ENCODE measurements at regions not wholly inside any gene's neighbourhood (a gene's known extent, or its start where the extent isn't known, plus 50 kb on each side); places are given as distances from the start of the nearest gene placed in this dataset.

DNA sequence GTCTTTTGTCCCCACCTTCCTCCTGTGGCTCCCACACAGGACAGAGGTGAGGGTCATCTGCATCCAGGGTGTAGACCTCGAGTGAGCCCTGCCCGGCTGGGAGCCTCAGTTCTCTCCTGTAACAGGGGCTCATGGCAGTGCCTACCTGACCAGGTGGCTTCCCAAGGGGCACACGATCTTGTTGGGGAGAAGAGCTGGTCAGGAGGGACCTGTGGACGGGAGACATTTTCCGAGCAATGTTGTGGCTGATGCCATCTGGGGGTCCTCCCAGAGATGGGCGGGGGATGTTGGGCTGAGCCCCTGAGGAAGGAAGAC lies 51.9 kb downstream of the CEBPB start:
- no peak for DNase-seq

DNA sequence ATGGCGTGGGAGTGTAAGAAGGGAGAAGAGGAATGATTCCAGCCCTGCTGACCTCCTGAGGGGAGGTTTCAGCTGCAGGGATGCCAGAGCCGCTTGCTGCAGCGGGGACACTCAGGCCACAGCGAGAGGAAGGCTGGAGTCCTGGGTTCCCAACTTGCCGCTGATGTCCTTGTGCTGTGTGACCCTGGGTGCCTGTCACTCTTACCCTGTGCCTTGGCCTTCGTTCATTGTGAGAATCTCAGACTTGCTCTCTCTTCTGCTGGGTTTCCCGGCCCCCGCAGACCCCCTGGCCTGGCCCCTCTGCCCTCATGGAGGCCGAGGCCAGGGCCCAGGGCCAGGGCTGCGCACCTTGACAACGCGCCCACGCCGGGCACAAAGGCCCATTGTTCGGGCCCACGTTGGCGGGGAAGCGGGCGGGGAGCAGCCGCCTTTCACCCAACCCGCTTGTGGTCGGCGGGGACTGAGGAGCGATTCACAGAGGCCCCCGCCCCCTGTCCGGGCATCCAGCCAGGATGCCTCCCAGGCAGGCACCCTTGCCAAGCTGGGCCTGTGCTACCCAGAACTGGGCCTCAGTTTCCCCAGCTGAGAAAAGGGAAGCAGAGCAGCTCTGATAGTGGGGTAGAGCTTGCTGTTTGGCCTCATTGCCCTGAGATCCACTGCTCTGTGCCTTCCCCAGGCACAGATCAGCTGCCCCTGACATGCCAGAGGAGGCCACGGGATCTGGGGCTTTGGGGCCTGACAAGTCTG lies 52.4 kb downstream of the CEBPB start:
- DNase-seq: no peak

DNA sequence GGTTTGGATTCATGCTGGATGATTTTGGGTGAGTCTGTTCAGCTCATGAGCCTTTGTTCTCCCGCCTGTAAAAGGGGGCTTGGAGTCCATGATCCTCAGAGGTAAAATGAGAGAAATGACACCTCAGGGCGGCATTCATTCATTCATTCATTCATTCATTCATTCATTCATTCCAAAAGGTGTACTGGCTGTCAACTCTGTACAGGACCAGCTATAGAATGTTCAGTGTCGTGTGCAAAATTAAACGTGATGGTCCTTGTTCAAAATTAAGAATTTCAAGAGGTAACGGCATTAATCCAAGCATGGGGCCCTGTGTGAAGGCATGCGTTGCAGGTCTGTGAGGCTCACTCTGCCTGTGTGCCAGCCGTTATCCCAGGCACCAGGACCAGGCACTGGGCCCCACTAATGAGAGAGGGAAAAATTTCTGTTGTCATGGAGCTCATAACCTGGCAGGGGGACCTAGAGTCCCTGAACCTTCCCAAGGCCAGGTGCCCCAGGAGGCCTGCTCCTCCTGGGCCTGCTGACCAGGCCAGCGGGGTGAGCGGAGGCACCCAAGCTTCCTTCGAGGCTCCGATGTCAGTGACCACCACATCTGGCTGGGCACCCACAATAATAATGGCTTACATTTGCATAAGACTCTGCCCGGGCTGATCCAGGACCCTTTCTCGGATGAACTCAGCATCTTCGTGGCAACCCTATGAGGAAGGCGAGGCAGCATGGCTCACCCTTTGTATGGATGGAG lies 53.2 kb downstream of the CEBPB start:
- no peak for DNase-seq

DNA sequence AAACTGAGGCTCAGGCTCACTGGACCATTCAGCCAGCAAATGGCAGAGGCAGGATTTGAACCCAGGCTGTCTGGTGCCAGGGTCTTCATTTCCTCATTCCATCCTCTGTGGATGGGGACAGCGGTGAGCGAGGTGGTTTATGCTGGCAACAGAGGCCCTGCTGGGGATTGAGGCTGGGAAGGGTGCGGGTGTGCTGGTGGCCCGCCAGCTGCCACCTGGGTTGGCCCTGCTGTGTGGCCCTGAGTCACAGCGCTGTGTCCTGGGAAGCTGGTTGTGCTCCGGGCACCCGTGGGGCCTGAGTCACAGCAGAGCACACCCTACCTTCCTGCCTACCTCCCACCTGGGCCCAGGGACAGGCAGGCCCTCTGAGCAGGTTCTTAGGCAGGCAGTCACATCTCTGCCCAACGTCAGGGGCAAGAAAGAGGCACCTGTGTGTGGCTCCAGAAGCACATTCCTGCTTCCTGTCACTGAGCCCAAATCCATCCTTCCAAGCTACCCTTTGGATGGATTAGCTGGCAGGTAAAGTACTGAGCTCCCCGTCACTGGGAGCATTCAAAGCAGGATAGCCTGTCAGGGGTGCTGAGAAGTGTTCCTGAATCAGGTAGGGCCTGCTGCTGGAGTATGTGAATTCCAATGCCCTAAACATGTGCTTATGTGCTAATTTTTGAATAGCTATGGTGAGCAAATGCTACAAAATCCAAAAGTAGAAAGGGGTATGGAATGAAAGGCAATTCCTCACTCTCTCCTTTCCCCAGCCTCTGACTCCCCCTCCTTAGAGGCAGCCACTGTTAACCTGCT lies 53.9 kb downstream of the CEBPB start:
- no peak for DNase-seq

DNA sequence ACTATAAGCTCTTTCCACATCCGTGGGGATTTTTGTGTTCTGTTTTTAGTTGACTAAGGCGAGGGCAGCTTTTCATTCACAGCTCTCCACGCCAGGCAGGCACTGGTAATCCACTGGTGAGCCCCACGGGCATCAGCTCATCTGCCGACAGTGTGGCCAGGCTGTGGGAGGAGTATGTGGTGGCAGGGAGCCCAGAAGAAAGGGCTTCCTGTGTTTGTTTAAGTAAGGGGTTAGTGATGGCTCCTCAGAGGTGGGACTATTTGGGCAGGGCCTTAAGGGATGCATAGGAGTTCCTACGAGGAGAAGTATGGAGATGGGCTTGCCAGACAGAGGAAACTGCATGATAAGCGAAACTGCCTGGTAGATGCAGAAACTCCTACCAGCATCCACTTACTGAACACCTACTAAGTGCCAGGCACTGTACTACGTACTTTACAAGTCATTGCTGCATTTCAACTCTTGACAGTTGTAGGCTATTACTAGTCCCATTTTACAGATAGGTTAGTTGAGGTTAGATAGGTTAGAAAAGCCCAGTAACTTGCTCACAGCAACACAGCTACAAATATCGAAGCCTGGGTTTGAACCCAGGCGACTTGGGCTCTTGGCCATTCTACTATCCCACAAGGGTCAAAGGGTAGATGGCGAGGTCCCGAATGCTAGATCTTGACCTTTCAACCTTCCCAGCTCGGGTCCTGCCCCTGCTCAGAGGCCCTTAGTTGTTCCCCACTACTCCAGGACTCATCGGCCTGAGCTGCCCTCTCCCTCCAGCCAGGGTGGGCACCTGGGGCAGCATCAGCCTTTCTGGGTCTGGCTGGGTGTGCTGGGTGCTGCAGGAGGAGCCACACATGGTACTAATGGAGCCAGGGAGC lies 55.1 kb downstream of the CEBPB start:
- no peak for DNase-seq

DNA sequence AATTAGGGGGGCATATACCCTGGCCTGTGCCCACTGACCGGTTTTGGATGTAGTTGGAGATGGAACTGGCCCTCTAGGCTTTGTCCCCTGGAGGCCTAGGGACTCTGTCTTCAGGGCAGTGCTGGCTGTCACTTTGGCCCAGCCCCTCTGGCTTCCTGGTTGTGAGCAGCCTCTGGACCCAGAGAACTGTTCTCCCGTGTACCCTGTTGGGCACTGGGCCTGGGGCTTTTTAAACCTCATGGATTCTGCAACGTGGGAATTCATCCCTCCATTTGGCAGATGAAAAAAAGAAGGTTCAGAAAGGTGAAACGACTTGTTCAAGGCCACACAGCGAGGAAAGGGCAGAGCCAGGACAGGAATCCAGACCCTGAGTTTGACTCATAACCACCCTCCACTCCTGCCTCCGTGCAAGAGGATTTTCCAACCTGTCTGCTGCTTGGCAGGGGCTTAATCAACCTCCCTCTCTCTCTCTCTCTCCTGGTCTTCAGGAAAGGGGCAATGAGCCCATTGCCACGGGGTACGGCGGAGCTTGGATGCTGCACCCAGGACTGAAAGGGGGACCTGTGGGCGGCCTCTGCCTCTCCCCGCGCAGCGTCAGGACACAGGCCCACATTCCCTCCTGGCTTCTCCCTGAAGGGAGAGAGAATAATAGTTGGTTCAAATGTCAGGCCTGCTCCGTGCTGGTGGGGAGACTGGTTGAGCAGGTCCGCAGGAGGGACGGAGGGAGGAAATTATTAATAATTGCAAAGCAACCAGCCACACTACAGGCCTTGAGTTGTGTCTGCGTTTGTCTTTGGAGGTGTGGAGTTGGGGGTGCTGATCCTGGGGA lies 56.0 kb downstream of the CEBPB start:
- no peak for DNase-seq

DNA sequence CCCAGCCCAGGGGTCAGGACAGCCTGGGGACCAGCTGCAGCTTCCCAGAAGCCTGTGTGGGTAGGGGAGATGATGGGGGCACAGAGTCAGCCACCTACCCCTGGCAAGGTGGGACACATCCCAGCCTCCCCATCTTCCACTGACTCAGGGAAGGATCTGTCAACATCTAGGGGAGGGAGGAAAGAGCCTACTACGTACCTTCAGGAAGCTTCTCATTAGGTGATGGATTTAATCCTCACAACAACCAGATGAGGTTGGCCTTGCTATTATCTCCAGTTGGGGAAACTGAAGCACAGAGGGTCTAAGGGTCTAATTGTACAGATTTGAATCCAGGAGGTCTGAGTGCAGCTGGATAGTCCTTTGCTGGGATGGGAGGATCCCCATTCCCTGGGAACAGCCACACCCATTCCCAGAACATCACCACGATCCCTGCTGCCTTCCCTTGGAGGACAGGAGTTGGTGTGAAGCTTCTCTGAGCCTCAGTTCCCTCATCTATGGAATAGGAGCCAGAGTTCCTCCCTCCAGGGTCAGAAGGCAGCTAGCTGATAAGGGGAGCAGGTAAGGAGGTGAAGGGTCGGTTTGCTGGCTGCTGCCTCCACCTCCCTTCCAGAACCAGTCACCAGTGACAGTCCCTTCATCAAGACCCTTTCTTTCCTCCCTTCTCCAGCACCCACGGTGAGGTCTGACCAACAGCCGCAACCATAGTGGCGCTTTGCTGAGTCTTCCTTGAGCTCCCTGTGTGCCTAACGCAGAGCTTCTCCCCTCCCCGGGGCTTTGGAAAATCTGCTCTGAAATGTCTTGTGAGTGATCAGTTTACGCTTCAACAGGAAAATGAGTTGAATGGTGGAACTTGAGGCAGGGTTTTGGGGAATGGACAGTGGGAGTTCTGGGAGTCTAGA lies 56.8 kb downstream of the CEBPB start:
- no peak for DNase-seq

DNA sequence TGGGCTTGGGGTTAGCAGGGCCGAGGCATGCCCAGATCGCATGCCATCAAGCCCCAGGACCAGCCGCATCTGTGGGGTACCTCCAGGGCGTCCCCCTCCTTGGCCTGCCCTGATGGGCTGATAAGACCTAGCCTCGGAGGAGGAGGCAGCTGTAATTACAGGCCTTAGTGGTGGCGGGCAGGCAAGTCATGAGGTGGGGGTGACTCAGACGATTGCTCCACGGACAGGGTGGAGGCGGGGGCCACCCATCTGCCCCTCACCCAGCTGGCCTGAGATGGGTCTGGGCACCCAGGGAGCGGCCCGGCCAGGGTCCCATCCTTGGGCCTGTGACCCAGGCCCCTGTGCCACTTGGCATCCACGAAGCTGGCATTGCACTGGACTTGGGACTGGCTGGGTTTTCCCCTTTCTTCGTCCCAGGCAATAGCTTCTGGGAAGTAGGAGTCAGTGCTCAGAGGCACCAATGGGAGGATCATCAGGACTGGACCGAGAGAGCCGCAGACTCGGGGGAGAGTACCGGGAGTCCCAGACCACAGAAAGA lies 57.5 kb downstream of the CEBPB start:
- no peak for DNase-seq

DNA sequence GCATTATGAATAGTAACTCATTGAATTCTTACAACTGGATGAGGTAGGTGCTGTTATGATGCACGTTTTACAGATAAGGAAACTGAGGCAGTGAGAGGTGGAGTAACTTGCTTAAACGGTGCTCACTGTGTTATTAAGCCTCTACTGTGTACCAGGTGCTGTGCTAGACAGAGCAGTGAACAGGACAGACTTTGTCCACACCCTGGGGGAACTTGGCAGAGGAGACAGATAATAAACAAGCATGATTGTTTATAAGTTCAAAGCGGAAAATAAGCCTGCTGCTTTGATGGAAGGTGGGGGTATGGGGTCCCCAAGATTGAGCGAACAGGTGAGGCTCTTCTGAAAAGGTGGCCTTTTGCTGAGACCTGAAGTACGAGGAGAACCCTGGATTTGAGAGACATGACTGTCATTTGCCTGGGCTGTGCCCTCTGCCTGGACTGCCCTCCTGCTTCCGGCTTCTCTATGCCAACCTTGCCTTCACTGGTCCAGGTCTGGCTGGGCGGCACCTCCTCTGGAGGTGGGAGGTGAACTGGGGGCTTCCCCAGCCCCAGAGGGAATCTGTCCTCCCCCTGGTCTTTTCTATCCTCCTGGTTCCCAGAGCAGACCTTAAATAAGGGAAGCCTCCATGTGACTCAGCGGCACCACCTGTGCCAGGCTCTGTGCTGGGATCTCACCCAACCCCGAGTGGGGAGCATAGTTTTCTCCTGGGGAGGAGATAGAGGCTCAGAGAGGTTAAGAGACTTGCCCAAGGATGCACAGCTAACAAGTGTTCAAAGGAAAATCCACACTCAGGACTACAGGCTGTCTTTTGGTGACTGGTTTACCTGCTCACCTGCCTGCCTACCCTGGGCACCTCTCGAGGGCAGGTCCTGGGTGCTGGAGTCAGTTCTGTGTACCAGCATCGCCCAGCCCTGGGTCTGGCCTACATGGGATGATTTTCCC lies 59.1 kb downstream of the CEBPB start:
- DNase-seq: no peak

DNA sequence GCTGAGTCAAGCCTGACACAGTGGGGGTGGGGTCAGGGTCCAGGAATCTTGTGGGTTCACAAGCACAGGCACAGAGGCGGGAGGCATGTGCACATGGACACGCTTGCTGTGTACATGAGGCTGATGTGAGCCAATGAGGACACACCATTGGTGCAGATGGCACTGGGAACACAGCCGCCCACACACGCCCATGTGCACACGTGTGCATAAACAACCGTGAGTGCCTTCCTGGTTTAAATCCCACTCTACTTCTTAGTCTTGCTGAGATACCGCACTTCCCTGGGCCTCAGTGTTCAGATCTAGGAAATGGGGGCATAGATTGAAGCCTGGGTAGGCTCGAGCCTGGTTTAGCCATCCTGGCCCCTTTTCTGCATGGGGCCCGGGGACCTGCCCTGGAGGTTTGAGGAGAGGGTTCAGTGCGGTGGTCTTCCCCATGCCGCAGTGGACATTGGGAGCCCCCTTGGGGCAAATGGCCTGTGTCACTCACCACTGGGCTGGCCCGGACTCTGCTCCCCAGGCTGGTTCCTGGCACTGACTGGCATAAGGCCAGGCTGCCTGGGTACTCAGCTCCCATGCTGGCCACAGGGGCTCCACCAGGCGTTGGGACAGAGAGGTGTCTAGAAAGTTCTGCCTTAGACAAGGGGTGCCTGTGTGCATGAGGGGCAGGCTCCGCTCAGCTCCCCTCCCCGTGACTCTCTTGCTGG lies 60.2 kb downstream of the CEBPB start:
- DNase-seq: no peak

DNA sequence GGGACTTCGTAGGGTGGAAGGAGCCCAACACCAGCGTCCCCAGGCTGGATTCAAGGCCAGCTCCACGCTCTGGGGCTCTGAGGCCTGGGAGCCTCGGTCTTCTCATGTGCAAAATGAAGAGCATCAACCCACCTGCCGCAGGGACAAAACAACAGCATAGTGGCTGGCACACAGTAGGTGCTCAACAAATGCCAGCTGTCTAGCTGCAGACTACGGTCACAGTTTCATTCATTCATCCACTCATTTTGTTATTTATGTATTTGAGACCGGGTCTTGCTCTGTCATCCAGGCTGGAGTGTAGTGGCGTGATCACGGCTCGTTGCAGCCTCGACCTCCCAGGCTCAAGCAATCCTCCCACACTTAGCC lies 60.7 kb downstream of the CEBPB start:
- no peak for DNase-seq

DNA sequence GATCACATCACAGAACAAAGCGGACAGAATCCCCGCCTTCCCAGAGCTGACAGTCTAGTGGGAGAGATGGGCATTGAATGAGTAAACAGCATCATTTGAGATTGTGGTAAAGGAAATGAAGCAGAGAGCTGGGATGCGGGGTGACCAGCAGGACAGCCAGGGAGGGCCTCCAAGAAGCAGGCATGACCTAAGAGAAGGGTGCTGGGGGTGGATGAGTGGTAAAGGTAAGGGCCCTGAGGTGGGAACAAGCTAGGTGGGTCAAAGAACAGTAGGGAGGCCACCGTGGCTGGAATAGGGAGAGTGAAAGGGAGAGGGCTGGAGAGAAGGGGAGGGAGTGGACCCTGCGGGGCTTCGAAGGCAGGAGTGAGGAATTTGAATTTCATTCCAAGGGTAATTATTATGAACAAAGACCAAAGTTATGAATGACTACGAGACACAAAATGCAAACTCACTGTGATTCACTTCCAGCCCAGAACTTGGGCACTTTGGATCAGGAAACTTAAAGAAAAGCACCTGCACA lies 61.4 kb downstream of the CEBPB start:
- no peak for DNase-seq

DNA sequence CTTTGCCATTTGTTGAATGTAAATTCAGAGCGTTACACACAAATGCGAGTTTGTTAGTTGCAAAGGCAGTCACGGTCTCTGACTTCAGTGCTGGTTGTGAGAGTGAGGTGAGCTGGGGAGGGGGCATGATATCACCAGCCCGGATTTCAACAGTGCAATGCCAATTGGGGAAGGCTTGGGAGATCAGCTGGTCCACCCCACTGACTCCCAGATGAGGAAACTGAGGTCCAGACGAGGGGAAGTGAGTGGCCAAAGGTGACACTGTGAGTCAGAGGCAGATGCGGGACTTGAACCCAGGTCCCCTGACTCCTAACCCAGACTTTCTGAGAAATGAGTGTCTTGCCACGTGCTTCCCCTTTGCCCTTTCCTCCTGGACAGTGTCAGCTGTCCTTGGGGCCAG lies 62.1 kb downstream of the CEBPB start:
- no peak for DNase-seq

DNA sequence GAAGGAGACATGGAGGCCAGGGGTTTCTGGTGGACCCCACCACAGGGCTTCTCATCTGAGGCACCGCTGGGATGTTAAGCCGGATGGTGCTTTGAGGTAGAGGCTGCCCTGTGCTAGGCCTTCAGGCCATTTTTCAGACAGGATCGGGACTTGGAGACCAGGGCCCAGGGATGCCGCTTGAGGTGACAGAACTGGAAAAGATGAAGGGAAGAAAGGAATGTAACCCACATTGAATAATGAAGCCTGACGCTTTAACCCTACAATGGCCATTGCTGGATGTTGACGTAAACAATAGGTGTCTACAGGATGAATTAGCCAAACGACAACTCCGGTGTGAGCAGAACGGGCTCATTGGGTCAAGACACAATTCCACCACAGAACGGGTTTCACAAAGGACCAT lies 62.5 kb downstream of the CEBPB start:
- no peak for DNase-seq

DNA sequence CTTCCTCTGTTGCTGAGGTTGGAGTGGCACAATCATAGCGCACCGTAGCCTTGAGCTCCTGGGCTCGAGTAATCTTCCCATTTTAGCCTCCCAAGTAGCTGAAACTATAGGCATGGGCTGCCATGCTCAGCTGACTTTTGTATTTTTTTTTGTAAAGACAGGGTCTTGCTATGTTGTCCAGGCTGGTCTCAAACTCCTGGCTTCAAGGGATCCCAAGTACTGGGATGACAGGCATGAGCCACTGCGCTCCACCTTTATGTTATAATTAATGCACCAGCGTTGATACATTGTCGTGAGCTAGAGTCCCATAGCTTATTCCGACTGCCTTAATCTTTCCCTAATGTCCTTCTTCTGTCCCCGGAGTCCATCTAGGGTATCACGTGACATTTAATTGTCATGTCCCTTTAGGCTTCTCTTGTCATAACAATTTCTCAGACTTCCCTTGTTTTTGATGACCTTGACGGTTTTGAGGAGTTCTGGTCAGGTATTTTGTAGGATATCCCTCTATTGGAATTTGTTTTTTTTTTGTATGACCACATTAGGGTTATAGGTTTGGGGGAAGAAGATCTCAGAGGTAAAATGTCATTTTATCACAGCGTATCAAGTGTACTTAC lies 63.9 kb downstream of the CEBPB start:
- no peak for DNase-seq

DNA sequence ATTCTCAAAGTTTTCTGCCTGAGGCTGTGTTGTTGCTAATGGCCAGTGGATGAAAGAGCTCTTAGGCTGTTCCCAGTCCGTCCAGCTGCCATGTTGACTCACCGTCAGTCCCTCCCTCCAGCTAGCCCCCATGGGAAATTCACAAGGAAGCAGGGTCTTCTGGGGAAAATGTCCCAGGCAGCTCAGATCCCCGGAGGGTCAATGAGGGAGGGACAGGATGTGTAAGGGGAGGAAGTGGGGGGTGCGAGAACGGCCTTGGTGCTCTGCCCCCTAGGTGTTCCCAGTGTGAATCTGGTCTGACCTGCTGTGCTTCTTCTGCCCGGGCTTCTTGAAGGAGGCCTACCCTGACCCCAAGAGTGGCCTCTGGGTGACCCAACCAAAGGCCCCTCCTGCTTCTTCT lies 65.9 kb downstream of the CEBPB start:
- no peak for DNase-seq

DNA sequence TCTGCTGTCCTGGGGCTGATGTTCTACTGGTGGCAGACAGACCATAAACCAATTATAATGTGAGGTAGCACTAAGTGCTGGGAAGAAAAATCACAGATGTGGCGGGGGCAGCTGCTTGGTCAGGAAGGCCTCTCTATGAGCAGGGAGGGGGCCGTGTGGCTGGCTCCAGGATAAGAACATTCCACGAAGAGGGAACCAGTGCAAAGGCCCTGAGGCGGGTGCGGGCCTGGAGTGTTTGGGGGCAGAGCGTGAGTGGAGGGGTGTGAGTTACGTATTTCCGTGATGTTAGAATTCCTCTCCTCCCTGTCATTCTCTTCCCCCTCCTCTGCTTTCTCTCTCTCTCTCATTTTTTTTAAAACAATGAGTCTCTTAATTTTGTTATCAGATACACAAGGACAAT lies 67.2 kb downstream of the CEBPB start:
- DNase-seq: no peak

DNA sequence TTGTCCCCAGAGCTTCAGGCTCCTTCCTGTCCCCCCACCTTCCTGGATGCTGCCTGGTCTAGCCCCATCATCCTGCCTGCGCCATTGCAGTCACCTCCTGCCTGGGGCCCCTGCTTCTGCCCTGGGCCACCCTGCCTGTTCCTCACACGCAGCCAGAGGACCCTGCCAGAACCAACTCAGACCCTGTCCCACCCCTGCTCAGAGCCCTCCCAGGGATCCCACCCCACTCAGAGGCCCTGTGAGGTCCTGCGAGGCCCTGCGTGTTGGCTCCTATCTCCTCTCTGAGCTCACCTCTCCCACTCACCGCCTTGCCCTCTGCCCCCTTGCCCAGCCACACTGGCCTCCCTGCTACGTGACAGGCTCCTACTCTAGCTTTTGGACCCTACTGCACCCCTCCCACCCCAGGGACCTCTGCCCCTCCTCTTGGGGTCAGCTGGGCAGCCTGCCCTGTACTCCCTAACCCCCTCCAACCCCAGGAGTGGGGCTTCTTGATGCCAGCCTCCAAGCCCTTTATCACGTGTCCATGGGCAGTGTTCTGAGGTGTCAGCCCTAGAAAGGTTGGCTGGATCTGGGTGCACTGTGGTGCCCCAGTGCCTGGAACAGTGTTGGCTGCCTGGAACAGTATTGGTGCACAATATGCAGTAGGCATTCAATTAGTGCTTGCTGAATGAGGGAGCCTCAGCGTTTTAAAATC lies 68.3 kb downstream of the CEBPB start:
- DNase-seq: no peak

Measured in activated CD4-positive, CD25-positive, alpha-beta regulatory T cell treated with anti-CD3 and anti-CD28 coated beads, Interleukin-2, amount 50 U/mL, for 72 hours (primary cell).